ENCODE measurements at regions not wholly inside any gene's neighbourhood (a gene's known extent, or its start where the extent isn't known, plus 50 kb on each side); places are given as distances from the start of the nearest gene placed in this dataset.

DNA sequence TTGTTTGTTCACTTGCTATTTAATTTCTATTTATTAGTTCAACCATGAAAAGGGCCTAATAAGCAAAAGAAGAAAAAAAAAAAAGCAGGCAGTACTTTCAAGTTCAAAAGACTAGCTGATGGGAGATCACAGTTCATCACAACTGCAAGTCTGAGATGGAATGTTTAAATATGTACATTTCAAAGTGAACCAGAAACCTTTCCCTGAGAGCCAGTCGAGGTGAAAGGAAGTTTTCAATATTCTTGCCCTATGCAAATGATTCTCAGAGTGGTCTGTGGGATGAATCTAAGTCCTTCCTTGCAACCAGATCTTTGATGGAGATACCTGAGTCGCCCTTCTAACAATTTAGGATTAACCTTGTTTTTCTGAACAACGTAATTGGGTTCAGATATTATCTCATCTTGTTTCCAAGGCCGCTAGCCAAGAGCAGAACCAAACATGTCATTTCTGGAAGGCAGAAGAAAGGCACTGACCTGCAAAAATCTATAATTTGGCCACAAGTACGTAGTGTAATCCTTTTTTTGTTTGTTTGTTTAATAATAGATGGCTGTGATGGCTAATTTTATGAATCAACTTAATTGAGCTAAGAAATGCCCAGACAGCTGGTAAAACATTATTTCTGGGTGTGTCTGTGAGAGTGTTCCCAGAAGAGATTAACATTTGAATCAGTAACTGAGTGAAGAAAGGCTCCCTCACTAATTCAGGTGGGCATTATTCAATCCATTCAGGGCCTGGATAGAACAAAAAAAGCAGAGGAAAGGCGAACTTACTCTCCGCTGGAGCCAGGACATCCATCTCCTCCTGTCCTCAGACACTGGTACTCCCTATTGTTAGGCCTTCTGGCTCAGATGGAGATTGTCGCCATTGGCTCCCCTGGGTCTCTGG is 171.1 kb upstream of the TMPO start:
- no peak for DNase-seq (ENCODE audit: low read depth, low spot score)

DNA sequence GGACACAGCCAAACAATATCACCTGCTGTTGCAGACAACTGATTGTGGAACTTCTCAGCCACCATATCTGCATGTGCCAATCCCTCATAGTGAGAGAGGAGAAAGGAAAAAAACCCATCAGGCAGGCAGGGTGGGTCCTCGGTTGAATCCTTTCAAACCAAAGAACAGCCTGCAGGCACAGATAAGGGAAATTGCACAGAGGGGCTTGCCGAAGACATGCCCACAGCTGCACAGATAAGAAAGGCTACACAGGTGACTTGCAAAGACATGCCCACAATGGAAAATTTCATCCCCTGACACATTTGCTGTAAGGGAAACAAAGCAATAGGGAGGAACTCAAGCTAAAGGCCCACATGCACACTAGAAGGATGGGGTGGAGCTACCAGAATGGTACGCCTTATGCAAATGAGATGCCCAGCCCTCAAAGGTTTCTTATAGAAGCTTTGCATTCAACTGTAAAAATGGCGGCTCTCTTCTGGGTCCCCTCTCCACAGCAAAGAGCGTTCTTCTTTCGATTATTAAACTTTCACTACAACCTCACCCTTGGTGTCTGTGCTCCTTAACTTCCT is 170.0 kb upstream of the TMPO start:
- no peak for DNase-seq (ENCODE audit: low read depth, low spot score)

GRCh38 chr12:98351089-98351488 is 164.3 kb upstream of the TMPO start:
- DNase-seq (ENCODE audit: low read depth, low spot score), result no peak

- no peak for DNase-seq (ENCODE audit: low read depth, low spot score)
These were observed 163.6 kb upstream of the TMPO start for GRCh38 chr12:98351784-98352183.

GRCh38 chr12:98352218-98352811 is 163.1 kb upstream of the TMPO start:
- no peak for DNase-seq (ENCODE audit: low read depth, low spot score)

DNA sequence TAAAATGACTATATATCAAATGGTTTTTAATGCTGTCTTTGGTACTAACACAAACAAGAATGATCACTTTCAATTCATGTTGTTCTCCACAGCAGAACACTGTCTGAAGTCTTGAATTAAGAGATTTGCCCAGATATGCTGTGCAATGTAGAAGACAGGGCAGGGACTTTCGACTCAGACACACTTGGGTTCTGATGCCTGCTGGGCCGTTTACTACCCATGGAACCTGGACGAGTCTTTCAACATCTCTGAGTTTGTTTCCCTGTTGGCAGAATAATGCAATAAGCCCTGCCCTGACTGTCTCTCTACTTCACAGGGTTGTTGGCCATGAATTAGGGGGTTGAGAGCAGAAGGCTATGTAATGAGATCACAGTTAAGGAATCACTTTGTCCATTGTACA is 162.6 kb upstream of the TMPO start:
- DNase-seq (ENCODE audit: low read depth, low spot score), result no peak

GRCh38 chr12:98354520-98355035 is 160.8 kb upstream of the TMPO start:
- DNase-seq (ENCODE audit: low read depth, low spot score), result no peak

DNA sequence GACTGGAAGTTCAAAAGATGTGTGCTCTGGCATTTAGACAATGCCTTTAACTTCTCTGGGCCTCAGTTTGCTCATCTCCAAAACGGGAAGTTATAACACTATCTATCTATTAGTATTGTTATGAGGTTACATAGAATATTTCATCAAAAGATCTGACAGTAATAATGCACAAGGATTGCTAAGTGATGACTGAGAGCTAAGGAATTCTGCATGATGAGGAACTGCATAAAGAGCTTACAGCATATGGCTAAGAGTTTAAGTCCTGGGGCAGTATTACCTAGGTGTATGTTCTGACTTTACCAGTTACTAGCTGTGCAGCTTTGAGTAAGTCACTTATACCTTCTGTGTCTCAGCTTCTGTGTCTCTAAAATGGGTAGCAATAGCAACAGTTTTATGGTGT is 160.1 kb upstream of the TMPO start:
- DNase-seq (ENCODE audit: low read depth, low spot score), result no peak

DNA sequence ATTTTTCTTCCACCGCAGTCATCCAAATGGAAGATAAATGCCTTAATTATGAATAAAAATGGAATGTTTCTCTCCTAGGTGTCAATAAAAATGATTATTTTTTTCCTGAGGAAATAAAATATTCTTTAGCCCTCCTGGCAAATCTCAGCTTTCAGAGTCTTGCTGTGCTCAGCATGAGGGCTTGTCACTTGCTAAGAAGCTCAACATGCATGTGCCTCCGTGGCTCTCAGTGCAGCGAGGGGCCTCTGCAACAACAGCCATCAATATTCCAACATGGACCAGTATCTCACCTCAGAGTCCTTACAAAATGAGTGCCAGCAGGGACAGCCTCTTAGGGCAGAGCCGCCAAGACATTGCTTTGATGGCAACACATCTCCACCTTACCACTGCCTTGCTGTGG is 159.5 kb upstream of the TMPO start:
- no peak for DNase-seq (ENCODE audit: low read depth, low spot score)

- no peak for DNase-seq (ENCODE audit: low read depth, low spot score)
These were observed 157.2 kb upstream of the TMPO start for GRCh38 chr12:98358144-98358543.

DNA sequence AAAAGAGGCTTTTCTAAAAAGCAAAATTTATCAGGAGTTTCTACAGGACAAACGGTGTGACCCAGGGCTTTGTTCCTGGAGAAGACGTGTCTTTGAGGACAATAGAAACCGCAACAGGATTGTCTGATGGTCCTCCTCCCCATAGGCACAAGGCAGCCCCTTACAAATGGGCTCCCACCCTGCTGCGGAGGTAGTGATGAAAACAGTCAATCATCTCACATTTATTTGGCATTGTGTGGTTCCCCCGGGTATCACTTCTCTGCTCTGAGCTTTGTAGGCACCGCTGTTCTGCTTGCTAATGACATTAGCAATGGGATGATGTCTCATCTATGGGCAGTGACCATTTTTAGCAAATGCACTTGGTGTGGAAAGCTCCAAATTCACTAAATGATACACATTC is 155.5 kb upstream of the TMPO start:
- DNase-seq (ENCODE audit: low read depth, low spot score), result no peak

- no peak for DNase-seq (ENCODE audit: low read depth, low spot score)
These were observed 155.0 kb upstream of the TMPO start for GRCh38 chr12:98360401-98360800.

- no peak for DNase-seq (ENCODE audit: low read depth, low spot score)
These were observed 145.8 kb upstream of the TMPO start for GRCh38 chr12:98369581-98369980.

DNA sequence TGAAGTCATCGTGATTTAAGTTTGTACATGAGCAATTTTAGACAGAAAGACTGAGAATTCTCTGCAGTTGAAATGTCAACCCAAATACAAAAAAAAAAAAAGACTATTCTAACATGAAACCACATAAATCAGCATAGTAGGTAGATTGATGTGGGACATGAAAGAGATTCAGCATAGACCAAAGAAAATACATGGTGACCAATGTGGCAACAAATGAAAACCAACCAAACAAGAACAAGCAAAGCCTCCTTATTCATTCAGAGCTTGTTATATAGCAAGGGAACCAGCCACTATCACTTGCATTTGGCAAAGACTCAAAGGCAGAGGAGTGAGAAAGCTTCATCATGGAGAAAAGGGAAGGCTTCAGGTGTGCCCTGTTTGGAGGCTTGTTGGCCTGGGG is 144.4 kb upstream of the TMPO start:
- DNase-seq (ENCODE audit: low read depth, low spot score), result no peak

- DNase-seq (ENCODE audit: low read depth, low spot score), result no peak
These were observed 144.0 kb upstream of the TMPO start for GRCh38 chr12:98371419-98371818.

- no peak for DNase-seq (ENCODE audit: low read depth, low spot score)
These were observed 142.9 kb upstream of the TMPO start for GRCh38 chr12:98372340-98373024.

GRCh38 chr12:98373025-98373554 is 142.3 kb upstream of the TMPO start:
- no peak for DNase-seq (ENCODE audit: low read depth, low spot score)

GRCh38 chr12:98374007-98374406 is 141.4 kb upstream of the TMPO start:
- no peak for DNase-seq (ENCODE audit: low read depth, low spot score)

DNA sequence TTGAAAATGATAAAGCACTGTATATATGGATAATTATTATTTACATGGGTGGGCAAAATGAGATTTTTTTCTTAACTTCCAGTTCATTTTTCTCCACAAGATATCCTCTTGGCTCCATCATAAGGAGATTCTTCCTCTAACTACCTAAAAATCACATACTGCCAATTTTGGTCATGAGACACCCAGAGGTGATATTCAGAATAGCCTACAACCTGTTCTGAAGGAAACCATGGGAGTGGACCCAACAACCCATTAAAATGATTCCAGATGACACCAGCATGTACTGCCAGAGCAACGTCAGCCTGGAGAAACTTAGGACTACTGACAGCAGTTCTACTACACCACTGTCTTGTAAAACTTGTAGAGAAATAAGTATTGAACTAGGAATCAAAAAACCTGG is 136.3 kb upstream of the TMPO start:
- DNase-seq (ENCODE audit: low read depth, low spot score), result no peak

GRCh38 chr12:98385641-98386040 is 129.7 kb upstream of the TMPO start:
- DNase-seq (ENCODE audit: low read depth, low spot score), result no peak

DNA sequence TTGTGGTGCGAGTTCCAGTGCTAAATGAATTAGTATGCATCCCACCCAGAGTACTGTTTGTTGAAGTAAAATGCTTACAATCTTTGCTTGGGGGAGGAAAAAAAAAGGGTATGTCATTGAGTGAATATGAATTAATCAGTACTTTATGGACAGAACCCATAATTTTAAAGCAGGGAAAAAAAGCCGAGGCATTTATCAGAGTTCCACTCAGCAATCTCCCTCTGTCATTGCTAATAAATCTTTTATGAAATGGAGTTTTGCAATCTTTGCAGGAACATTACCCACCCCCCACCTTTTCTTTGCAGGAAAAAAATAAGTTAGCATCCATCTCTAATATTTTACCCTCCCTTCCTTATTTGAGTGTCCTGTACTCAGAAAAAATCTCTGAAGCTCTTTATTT is 127.9 kb upstream of the TMPO start:
- DNase-seq (ENCODE audit: low read depth, low spot score), result no peak

DNA sequence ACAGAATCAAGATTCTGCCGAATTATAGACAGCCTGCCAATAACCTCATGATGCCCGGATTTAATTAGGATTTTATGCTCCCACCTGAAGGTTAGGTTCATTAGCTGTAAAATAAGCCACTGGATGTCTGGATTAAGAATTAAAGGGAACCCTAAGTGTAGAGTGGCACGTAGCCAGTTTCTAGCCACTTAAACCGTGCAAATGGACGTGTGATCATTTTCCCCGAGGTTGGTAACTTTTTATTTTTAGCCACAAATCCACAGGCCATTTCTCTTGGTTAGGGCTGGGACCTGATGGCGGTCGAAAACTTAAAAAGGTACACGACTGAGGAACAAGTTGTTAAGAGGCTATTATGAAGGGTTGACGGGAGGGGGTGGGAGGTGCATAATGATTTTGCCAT is 127.3 kb upstream of the TMPO start:
- DNase-seq (ENCODE audit: low read depth, low spot score), result no peak

All from smooth muscle cell of the brain vasculature (primary cell).